ENCODE measurements at regions not wholly inside any gene's neighbourhood (a gene's known extent, or its start where the extent isn't known, plus 50 kb on each side); places are given as distances from the start of the nearest gene placed in this dataset.

DNA sequence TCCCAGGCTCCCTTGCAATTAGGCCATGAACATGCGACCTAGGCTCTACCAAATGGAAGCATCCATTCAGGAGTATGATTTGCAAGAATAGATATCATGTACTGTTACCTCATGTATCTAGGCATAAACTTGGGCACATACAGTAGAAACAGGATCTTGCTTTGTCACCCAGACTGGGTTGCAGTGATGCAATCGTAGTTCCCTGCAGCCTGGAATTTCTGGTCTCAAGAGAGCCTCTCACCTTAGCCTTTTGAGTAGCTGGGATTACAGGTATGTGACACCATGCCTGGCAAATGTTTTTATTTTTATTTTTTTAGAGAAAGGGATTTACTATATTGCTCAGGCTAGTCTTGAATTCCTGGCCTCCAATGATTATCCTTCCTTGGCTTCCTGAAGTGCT is 994.2 kb downstream of the ADGRL3 start:
- no peak overlapping the region for H3K9ac ChIP-seq (ENCODE audit: low read depth, low read length)

More for the DNA sequence above, 994.2 kb downstream of the ADGRL3 start:
- ATAC-seq (ENCODE audit: low read depth) (no peak), DNase-seq (no peak)
- no peak overlapping the region for H2BK15ac ChIP-seq (ENCODE audit: low read depth, low read length)
- no peak overlapping the region for H3K18ac ChIP-seq (ENCODE audit: low read depth, low read length)
- H4K5ac ChIP-seq (ENCODE audit: low read depth, low read length): no peak overlapping the region
- in situ Hi-C loops (cut with MboI; ENCODE audit: low sequenced_read_pairs) (no loop called here), dilution Hi-C loops (cut with HindIII; ENCODE audit: low sequenced_read_pairs, unreplicated experiment) (no loop called here), intact Hi-C loops (cut with micrococcal nuclease) (no loop called here)
- H3K27me3 ChIP-seq (ENCODE audit: control insufficient read depth, insufficient read depth, low read length): no peaks in the 10 kb centered on the region
- no peak overlapping the region for H3K56ac ChIP-seq (ENCODE audit: extremely low read depth, insufficient read depth, low read length)
- no CpG with 5 or more reads among the region's 2 CpGs for WGBS, 2 experiments (ENCODE audit: extremely low coverage in 2 of 2, insufficient read length in 1 of 2)
- no peak overlapping the region for H2BK5ac ChIP-seq (ENCODE audit: low read depth, low read length, poor library complexity, severe bottlenecking)
- H3K9me3 ChIP-seq (ENCODE audit: control insufficient read depth, insufficient read depth, low read length): no peaks in the 10 kb centered on the region; the same call in 1 of the 2 replicates
- H2BK120ac ChIP-seq (ENCODE audit: low read depth, low read length): no peak overlapping the region
- no peak overlapping the region for H3K4me2 ChIP-seq (ENCODE audit: low read depth, low read length)
- H3K27ac ChIP-seq (ENCODE audit: insufficient read depth, low read length): no peak overlapping the region
- H3K23ac ChIP-seq (ENCODE audit: low read depth, low read length): no peak overlapping the region
- no TSS peak for BruUV-seq (replicated peaks)
- no peak overlapping the region for H3K4me3 ChIP-seq (ENCODE audit: insufficient read depth, low read depth, low read length)
- H4K91ac ChIP-seq (ENCODE audit: insufficient read depth, low read depth, low read length): no peak overlapping the region
- H3K36me3 ChIP-seq (ENCODE audit: control insufficient read depth, insufficient read depth, low read length): no peaks in the 10 kb centered on the region
- H2AK5ac ChIP-seq (ENCODE audit: low read depth, low read length): no peak overlapping the region
- H2AFZ ChIP-seq (replicated peaks; ENCODE audit: low read length, poor library complexity): no peak overlapping the region
- H3K79me1 ChIP-seq (ENCODE audit: low read depth in 1 of 2, low read length in 2 of 2): no peaks in the 10 kb centered on the region
- CTCF ChIA-PET: no interaction called here
- no peak overlapping the region for H2AK9ac ChIP-seq (replicated peaks; ENCODE audit: low read depth, low read length, poor library complexity)
- no peaks in the 10 kb centered on the region for H3K9me1 ChIP-seq (ENCODE audit: insufficient read depth, low read length)
- POLR2A ChIA-PET (ENCODE audit: unreplicated experiment): no interaction called here
- H3K14ac ChIP-seq (replicated peaks; ENCODE audit: low read depth, low read length): no peak overlapping the region
- H2BK20ac ChIP-seq (ENCODE audit: low read depth, low read length): no peak overlapping the region
- TF ChIP-seq RCOR1 (IDR thresholded peaks at IDR 0.05; ENCODE audit: insufficient replicate concordance, low read length) (no peak), SMC3 (IDR thresholded peaks at IDR 0.05; ENCODE audit: low read depth, low read length) (no peak), CEBPB (IDR thresholded peaks at IDR 0.05; ENCODE audit: low read depth, low read length) (no peak), RAD21 (IDR thresholded peaks at IDR 0.05; ENCODE audit: low read length) (no peak)
- TF ChIP-seq, protein P1, sequence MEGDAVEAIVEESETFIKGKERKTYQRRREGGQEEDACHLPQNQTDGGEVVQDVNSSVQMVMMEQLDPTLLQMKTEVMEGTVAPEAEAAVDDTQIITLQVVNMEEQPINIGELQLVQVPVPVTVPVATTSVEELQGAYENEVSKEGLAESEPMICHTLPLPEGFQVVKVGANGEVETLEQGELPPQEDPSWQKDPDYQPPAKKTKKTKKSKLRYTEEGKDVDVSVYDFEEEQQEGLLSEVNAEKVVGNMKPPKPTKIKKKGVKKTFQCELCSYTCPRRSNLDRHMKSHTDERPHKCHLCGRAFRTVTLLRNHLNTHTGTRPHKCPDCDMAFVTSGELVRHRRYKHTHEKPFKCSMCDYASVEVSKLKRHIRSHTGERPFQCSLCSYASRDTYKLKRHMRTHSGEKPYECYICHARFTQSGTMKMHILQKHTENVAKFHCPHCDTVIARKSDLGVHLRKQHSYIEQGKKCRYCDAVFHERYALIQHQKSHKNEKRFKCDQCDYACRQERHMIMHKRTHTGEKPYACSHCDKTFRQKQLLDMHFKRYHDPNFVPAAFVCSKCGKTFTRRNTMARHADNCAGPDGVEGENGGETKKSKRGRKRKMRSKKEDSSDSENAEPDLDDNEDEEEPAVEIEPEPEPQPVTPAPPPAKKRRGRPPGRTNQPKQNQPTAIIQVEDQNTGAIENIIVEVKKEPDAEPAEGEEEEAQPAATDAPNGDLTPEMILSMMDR (conservative IDR thresholded peaks at IDR 0.05; ENCODE audit: low read depth, low read length): no peak
- H3K4me1 ChIP-seq (ENCODE audit: control insufficient read depth, insufficient read depth, low read length): no peaks in the 10 kb centered on the region
- no peaks in the 10 kb centered on the region for H4K20me1 ChIP-seq (ENCODE audit: insufficient read depth, low read length)
- no peak overlapping the region for H4K8ac ChIP-seq (ENCODE audit: low read depth in 2 of 2, low read length in 2 of 2)
- H3K4ac ChIP-seq (ENCODE audit: low read depth, low read length): no peak overlapping the region

Measured in IMR-90 (cell line).